Transverse colon (tissue), 3 donors: ENCODE measurements at regions not wholly inside any gene's neighbourhood (a gene's known extent, or its start where the extent isn't known, plus 50 kb on each side); places are given as distances from the start of the nearest gene placed in this dataset.
"Not testable (repeated sequence)": the region's sequence is repeated elsewhere in the genome, so short reads cannot be mapped to it uniquely, and the experiment has no call there.

Source experiments
- CTCF ChIP-seq, 5 experiments: fragments of 200-600 bp in 3 of 5; fragments of 450-650 bp in 2 of 5; sonication (generic) in 3 of 5; IDR thresholded peaks; 1 replicate in 2 of 5; 2 replicates in 3 of 5; pipeline ENCODE4 v1.5.1; 2016 to 2017; ENCODE audit warnings: antibody characterized with exemption in 5 of 5, inconsistent platforms in 3 of 5, mild to moderate bottlenecking in 2 of 5, moderate library complexity in 1 of 5
- POLR2A ChIP-seq: fragments of 450-650 bp; IDR thresholded peaks from one replicate; pipeline ENCODE4 v1.6.1; 2016; ENCODE audit warnings: antibody characterized with exemption, mild to moderate bottlenecking, moderate library complexity

- not testable (repeated sequence) for TF ChIP-seq CTCF (IDR thresholded peaks at IDR 0.05); POLR2A
Observed at GRCh38 chr12:9420817-9421519, 186.7 kb downstream of the KLRB1 start.
